ENCODE measurements at regions not wholly inside any gene's neighbourhood (a gene's known extent, or its start where the extent isn't known, plus 50 kb on each side); places are given as distances from the start of the nearest gene placed in this dataset.

DNA sequence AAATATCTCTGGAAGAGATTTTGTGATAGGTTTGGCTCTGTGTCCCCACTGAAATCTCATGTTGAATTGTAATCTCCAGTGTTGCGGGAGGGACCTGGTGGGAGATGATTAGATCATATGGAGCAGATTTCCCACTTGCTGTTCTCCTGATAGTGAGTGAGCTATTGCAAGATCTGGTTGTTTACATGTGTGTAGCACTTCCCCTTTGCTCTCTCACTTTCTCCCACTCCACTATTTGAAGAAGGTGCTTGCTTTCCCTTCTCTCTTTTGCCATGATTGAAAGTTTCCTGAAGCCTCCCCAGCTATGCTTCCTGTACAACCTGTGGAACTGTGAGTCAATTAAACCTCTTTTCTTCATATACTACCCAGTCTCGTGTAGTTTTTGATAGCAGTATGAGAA, 97.0 kb upstream of the FN1 start (continued):
- TF ChIP-seq ZNF253 (CRISPR knock-in tag; conservative IDR thresholded peaks at IDR 0.05) (no peak), NONO (IDR thresholded peaks at IDR 0.05; ENCODE audit: low read depth in 2 of 2, low read length in 1 of 2) (no peak), RBM17 (IDR thresholded peaks at IDR 0.05; ENCODE audit: borderline replicate concordance, low read depth, low read length) (no peak), BACH1 (tag; IDR thresholded peaks at IDR 0.05) (no peak), EZH2 (IDR thresholded peaks at IDR 0.05; ENCODE audit: borderline replicate concordance, low read depth, low read length) (no peak), TRIM28 (IDR thresholded peaks at IDR 0.05) (no peak), CC2D1A (IDR thresholded peaks at IDR 0.05) (0 out of 2 replicates have a peak, but pooled peaks have one; percentile 34), RBM14 (IDR thresholded peaks at IDR 0.05; ENCODE audit: borderline replicate concordance, insufficient read depth, low read depth, low read length) (no peak), CCAR2 (IDR thresholded peaks at IDR 0.05; ENCODE audit: low read depth, low read length) (no peak), ZNF165 (CRISPR knock-in tag; IDR thresholded peaks at IDR 0.05; ENCODE audit: borderline replicate concordance) (no peak), ZBTB8A (IDR thresholded peaks at IDR 0.05; ENCODE audit: partially characterized antibody) (no peak), MYNN (IDR thresholded peaks at IDR 0.05) (no peak), MYNN (CRISPR knock-in tag; IDR thresholded peaks at IDR 0.05) (no peak), KLF16 (IDR thresholded peaks at IDR 0.05) (peak; percentile 63), PPARD (CRISPR knock-in tag; IDR thresholded peaks at IDR 0.05) (no peak), ZFPM2 (CRISPR knock-in tag; IDR thresholded peaks at IDR 0.05) (no peak), NR2C2 (CRISPR knock-in tag; IDR thresholded peaks at IDR 0.05) (no peak), NR2C2 (tag; IDR thresholded peaks at IDR 0.05) (no peak), RFX5 (IDR thresholded peaks at IDR 0.05; ENCODE audit: low read depth, low read length) (no peak)
- TF ChIP-seq, protein P1, sequence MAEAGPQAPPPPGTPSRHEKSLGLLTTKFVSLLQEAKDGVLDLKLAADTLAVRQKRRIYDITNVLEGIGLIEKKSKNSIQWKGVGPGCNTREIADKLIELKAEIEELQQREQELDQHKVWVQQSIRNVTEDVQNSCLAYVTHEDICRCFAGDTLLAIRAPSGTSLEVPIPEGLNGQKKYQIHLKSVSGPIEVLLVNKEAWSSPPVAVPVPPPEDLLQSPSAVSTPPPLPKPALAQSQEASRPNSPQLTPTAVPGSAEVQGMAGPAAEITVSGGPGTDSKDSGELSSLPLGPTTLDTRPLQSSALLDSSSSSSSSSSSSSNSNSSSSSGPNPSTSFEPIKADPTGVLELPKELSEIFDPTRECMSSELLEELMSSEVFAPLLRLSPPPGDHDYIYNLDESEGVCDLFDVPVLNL (CRISPR knock-in tag; IDR thresholded peaks at IDR 0.05; ENCODE audit: low read depth): no peak
- TF ChIP-seq, protein P2, sequence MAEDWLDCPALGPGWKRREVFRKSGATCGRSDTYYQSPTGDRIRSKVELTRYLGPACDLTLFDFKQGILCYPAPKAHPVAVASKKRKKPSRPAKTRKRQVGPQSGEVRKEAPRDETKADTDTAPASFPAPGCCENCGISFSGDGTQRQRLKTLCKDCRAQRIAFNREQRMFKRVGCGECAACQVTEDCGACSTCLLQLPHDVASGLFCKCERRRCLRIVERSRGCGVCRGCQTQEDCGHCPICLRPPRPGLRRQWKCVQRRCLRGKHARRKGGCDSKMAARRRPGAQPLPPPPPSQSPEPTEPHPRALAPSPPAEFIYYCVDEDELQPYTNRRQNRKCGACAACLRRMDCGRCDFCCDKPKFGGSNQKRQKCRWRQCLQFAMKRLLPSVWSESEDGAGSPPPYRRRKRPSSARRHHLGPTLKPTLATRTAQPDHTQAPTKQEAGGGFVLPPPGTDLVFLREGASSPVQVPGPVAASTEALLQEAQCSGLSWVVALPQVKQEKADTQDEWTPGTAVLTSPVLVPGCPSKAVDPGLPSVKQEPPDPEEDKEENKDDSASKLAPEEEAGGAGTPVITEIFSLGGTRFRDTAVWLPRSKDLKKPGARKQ (CRISPR knock-in tag; IDR thresholded peaks at IDR 0.05): no peak
- TF ChIP-seq, protein P3, sequence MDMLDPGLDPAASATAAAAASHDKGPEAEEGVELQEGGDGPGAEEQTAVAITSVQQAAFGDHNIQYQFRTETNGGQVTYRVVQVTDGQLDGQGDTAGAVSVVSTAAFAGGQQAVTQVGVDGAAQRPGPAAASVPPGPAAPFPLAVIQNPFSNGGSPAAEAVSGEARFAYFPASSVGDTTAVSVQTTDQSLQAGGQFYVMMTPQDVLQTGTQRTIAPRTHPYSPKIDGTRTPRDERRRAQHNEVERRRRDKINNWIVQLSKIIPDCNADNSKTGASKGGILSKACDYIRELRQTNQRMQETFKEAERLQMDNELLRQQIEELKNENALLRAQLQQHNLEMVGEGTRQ (CRISPR knock-in tag; IDR thresholded peaks at IDR 0.05): no peak
- TF ChIP-seq, protein P4, sequence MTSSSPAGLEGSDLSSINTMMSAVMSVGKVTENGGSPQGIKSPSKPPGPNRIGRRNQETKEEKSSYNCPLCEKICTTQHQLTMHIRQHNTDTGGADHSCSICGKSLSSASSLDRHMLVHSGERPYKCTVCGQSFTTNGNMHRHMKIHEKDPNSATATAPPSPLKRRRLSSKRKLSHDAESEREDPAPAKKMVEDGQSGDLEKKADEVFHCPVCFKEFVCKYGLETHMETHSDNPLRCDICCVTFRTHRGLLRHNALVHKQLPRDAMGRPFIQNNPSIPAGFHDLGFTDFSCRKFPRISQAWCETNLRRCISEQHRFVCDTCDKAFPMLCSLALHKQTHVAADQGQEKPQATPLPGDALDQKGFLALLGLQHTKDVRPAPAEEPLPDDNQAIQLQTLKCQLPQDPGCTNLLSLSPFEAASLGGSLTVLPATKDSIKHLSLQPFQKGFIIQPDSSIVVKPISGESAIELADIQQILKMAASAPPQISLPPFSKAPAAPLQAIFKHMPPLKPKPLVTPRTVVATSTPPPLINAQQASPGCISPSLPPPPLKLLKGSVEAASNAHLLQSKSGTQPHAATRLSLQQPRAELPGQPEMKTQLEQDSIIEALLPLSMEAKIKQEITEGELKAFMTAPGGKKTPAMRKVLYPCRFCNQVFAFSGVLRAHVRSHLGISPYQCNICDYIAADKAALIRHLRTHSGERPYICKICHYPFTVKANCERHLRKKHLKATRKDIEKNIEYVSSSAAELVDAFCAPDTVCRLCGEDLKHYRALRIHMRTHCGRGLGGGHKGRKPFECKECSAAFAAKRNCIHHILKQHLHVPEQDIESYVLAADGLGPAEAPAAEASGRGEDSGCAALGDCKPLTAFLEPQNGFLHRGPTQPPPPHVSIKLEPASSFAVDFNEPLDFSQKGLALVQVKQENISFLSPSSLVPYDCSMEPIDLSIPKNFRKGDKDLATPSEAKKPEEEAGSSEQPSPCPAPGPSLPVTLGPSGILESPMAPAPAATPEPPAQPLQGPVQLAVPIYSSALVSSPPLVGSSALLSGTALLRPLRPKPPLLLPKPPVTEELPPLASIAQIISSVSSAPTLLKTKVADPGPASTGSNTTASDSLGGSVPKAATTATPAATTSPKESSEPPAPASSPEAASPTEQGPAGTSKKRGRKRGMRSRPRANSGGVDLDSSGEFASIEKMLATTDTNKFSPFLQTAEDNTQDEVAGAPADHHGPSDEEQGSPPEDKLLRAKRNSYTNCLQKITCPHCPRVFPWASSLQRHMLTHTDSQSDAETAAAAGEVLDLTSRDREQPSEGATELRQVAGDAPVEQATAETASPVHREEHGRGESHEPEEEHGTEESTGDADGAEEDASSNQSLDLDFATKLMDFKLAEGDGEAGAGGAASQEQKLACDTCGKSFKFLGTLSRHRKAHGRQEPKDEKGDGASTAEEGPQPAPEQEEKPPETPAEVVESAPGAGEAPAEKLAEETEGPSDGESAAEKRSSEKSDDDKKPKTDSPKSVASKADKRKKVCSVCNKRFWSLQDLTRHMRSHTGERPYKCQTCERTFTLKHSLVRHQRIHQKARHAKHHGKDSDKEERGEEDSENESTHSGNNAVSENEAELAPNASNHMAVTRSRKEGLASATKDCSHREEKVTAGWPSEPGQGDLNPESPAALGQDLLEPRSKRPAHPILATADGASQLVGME (CRISPR knock-in tag; IDR thresholded peaks at IDR 0.05): no peak
